ENCODE measurements at regions not wholly inside any gene's neighbourhood (a gene's known extent, or its start where the extent isn't known, plus 50 kb on each side); places are given as distances from the start of the nearest gene placed in this dataset.
A peak's percentile ranks its signal among the peaks of the same experiment; 100 is the strongest.
"Not testable (repeated sequence)": the region's sequence is repeated elsewhere in the genome, so short reads cannot be mapped to it uniquely, and the experiment has no call there.

- no peak for DNase-seq
- intact Hi-C loops (cut with DNase I; ENCODE audit: low total_unique reads), result no loop called here
Measured at GRCh38 chr1:30655672-30656071, 67.7 kb downstream of the MATN1 start.

GRCh38 chr1:30654188-30654587, 69.2 kb downstream of the MATN1 start:
- Histone ChIP-seq H3K36me3 (no peaks in the 10 kb centered on the region), H3K4me1 (no peaks in the 10 kb centered on the region), H3K9me3 (no peaks in the 10 kb centered on the region), H3K27me3 (peaks cover 0 to 70% of the 10 kb centered on the region in 2 donors), H3K4me3 (no peak overlapping the region), H3K27ac (no peak overlapping the region)
- no peak for TF ChIP-seq CTCF (IDR thresholded peaks at IDR 0.05)
- no peak for DNase-seq
- intact Hi-C loops (cut with DNase I; ENCODE audit: low total_unique reads), result no loop called here

More at GRCh38 chr1:30655672-30656071, 67.7 kb downstream of the MATN1 start:
- Histone ChIP-seq H3K9me3 (no peaks in the 10 kb centered on the region), H3K36me3 (no peaks in the 10 kb centered on the region), H3K4me3 (no peak overlapping the region), H3K27me3 (peaks cover 0 to 72% of the 10 kb centered on the region in 2 donors), H3K27ac (no peak overlapping the region), H3K4me1 (no peaks in the 10 kb centered on the region)
- no peak for TF ChIP-seq CTCF (IDR thresholded peaks at IDR 0.05)

GRCh38 chr1:30652152-30652841, 71.1 kb downstream of the MATN1 start:
- H3K4me3 ChIP-seq, result no peak overlapping the region
- H3K9me3 ChIP-seq, result no peaks in the 10 kb centered on the region
- no peak overlapping the region for H3K27ac ChIP-seq
- no peak for TF ChIP-seq CTCF (IDR thresholded peaks at IDR 0.05)
- DNase-seq, result no peak
- H3K4me1 ChIP-seq, result no peaks in the 10 kb centered on the region
- H3K36me3 ChIP-seq, result no peaks in the 10 kb centered on the region
- H3K27me3 ChIP-seq, result peaks cover 0 to 69% of the 10 kb centered on the region in 2 donors
- intact Hi-C loops (cut with DNase I; ENCODE audit: low total_unique reads), result no loop called here

GRCh38 chr1:30651395-30651794, 72.0 kb downstream of the MATN1 start:
- intact Hi-C loops (cut with DNase I; ENCODE audit: low total_unique reads), result not testable (repeated sequence)

GRCh38 chr1:30650968-30651320, 72.4 kb downstream of the MATN1 start:
- TF ChIP-seq CTCF (IDR thresholded peaks at IDR 0.05), result no peak
- H3K36me3 ChIP-seq, result no peaks in the 10 kb centered on the region
- H3K9me3 ChIP-seq, result no peaks in the 10 kb centered on the region
- no peak for DNase-seq
- intact Hi-C loops (cut with DNase I; ENCODE audit: low total_unique reads), result no loop called here
- H3K27me3 ChIP-seq, result peaks cover 0 to 73% of the 10 kb centered on the region in 2 donors
- no peak overlapping the region for H3K4me3 ChIP-seq
- H3K4me1 ChIP-seq, result no peaks in the 10 kb centered on the region
- no peak overlapping the region for H3K27ac ChIP-seq

More at GRCh38 chr1:30651395-30651794, 72.0 kb downstream of the MATN1 start:
- not testable (repeated sequence) for H3K9me3 ChIP-seq, H3K36me3 ChIP-seq, H3K4me1 ChIP-seq, H3K27ac ChIP-seq, DNase-seq, H3K4me3 ChIP-seq
- peaks cover 0 to 69% of the 10 kb centered on the region in 2 donors for H3K27me3 ChIP-seq

GRCh38 chr1:30650038-30650967, 73.1 kb downstream of the MATN1 start:
- H3K27ac ChIP-seq, result no peak overlapping the region
- H3K27me3 ChIP-seq, result peaks cover 0 to 80% of the 10 kb centered on the region in 2 donors
- DNase-seq, result peak in 1 of 2 donors; percentile 8
- TF ChIP-seq CTCF (IDR thresholded peaks at IDR 0.05), result no peak
- H3K36me3 ChIP-seq, result no peaks in the 10 kb centered on the region
- intact Hi-C loops (cut with DNase I; ENCODE audit: low total_unique reads), result no loop called here
- no peaks in the 10 kb centered on the region for H3K9me3 ChIP-seq
- H3K4me1 ChIP-seq, result no peaks in the 10 kb centered on the region
- H3K4me3 ChIP-seq, result no peak overlapping the region

Measured in tibial artery (tissue), 4 donors.